Skeletal muscle tissue (tissue), 3 donors: ENCODE measurements at regions not wholly inside any gene's neighbourhood (a gene's known extent, or its start where the extent isn't known, plus 50 kb on each side); places are given as distances from the start of the nearest gene placed in this dataset.

Experiments
- H3K27ac ChIP-seq: one replicate; pipeline ENCODE4 v1.7.0; 2013; ENCODE audit warnings: mild to moderate bottlenecking, low read depth, low read length, inconsistent platforms
- H3K27me3 ChIP-seq, 3 donors: one replicate each; pipeline ENCODE4 v1.7.0; 2013; ENCODE audit warnings: low read length in 3 of 3; ENCODE audit not compliant: control insufficient read depth in 3 of 3, insufficient read depth in 3 of 3
- H3K36me3 ChIP-seq, 3 donors: one replicate each; pipeline ENCODE4 v1.7.0; 2013; ENCODE audit warnings: low read length in 3 of 3; ENCODE audit not compliant: control insufficient read depth in 3 of 3, insufficient read depth in 3 of 3
- H3K4me1 ChIP-seq, 3 donors: one replicate each; pipeline ENCODE4 v1.7.0; 2013; ENCODE audit warnings: low read length in 3 of 3, mild to moderate bottlenecking in 3 of 3; ENCODE audit not compliant: control insufficient read depth in 3 of 3, insufficient read depth in 3 of 3
- H3K4me3 ChIP-seq, 3 donors: one replicate each; pipeline ENCODE4 v1.7.0; 2013; ENCODE audit warnings: low read length in 3 of 3
- H3K9ac ChIP-seq, 3 donors: one replicate each; pipeline ENCODE4 v1.7.0; 2013; ENCODE audit warnings: low read length in 3 of 3, mild to moderate bottlenecking in 3 of 3, moderate library complexity in 2 of 3, low read depth in 1 of 3
- H3K9me3 ChIP-seq, 3 donors: one replicate each; pipeline ENCODE4 v1.7.0; 2013; ENCODE audit warnings: low read length in 3 of 3; ENCODE audit not compliant: control insufficient read depth in 3 of 3
- donor health status: Osteomylitis.

DNA sequence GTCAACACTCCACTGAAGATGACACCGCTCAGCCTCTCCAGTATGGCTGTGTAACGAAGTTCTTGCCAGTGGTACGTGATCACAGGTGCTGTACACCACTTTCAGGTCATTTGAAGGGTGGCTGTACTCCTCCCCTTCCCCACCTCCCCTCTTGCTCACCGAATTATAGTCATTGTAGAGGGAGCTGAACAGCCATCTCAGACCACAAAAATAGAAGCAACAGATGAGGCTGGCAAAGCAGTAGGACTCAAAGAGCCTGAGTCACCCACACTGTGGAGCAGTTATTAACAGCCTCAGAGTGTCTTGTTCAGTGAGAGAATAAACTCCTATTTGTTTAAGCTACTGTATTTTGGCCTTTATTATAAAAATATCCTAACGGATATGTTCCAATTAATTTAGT lies 192.5 kb upstream of the MCHR2 start:
- Histone ChIP-seq H3K27ac (no peak overlapping the region), H3K27me3 (no peaks in the 10 kb centered on the region), H3K4me3 (no peak overlapping the region), H3K4me1 (no peaks in the 10 kb centered on the region), H3K36me3 (no peaks in the 10 kb centered on the region), H3K9me3 (no peaks in the 10 kb centered on the region), H3K9ac (no peak overlapping the region)

DNA sequence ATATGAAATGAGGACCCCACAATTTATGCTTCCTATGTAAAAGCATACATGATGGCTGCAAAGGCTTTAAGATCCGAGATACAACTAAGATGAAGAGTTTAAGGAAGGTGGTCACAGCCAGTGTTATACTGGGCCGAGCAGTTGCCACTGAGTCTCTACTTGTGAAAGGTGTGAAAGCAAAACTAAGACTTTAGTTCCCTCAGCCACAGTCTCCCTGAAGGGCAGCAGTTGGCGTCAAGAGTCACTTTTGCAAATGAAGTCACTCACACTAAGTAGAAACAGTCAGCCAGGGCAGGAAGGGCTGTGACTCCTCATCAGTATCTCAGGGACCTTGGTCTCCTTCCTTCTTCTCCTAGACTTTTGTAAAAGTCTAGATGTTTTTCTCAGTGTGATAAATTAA lies 191.6 kb upstream of the MCHR2 start:
- Histone ChIP-seq H3K4me1 (no peaks in the 10 kb centered on the region), H3K27ac (no peak overlapping the region)

DNA sequence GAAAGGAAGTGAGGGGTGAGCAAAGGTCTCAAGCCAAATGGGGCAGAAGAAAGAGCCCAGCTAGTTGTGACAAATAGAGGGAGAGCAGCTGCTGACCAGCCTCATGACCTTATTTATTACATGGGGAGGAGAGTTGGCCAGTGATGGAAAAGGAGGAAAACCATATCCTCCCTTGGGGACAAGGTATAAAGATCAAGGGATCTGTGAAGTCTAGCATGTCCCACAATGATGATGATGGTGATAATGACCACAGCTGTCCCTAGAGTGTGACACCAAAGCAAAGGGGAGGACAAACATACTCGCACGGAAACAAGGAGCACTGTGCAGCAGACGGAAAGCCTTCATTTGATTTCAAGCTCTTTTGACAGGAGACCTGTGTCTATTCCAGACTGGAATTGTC lies 190.4 kb upstream of the MCHR2 start:
- Histone ChIP-seq H3K9ac (no peak overlapping the region), H3K27ac (no peak overlapping the region), H3K9me3 (no peaks in the 10 kb centered on the region), H3K27me3 (no peaks in the 10 kb centered on the region), H3K36me3 (no peaks in the 10 kb centered on the region), H3K4me1 (no peaks in the 10 kb centered on the region), H3K4me3 (no peak overlapping the region)

More for the DNA sequence above, 191.6 kb upstream of the MCHR2 start:
- no peak overlapping the region for H3K4me3 ChIP-seq
- H3K36me3 ChIP-seq: no peaks in the 10 kb centered on the region
- H3K27me3 ChIP-seq: no peaks in the 10 kb centered on the region
- no peaks in the 10 kb centered on the region for H3K9me3 ChIP-seq
- H3K9ac ChIP-seq: no peak overlapping the region

DNA sequence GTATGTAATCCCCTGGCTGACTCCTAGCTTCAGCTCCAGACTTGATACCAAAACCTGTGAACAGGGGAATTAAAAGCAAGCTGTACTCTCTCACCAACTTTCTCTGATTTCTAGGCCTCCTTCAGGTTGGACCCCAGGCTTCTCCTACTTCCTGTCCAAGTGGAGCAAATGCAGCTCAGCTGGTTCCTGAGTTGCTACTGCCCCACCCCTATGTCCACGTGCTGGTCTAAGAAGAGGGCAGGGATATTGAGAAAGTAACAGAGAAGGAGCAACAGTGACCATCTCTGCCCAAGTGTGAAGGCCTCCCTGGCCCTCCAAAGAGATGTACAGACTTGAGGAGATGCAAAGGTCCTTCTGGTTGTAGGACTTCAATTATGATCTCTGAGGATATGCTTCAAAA lies 188.3 kb upstream of the MCHR2 start:
- no peak overlapping the region for H3K9ac ChIP-seq
- no peaks in the 10 kb centered on the region for H3K27me3 ChIP-seq
- H3K36me3 ChIP-seq: no peaks in the 10 kb centered on the region
- no peaks in the 10 kb centered on the region for H3K9me3 ChIP-seq
- H3K4me1 ChIP-seq: peaks cover 2 to 7% (median 7%) of the 10 kb centered on the region in 3 donors
- H3K27ac ChIP-seq: no peak overlapping the region
- H3K4me3 ChIP-seq: no peak overlapping the region

DNA sequence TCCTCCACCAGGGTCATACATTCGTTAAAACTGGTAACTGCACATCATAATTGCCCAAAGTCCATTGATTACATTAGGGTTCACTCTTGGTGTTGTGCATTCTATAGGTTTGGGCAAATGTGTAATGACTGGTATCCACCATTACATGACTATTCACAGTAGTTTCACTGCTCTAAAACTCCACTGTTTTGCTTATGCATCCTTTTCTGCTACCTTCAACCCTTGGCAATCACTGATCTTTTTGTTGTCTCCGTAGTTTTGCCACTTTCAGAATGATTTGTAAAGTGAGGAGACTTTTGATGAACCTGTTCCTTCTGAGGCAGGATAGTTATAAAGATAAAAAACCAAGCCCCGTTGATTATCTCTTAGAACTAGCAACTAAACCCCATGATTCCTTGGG lies 187.3 kb upstream of the MCHR2 start:
- Histone ChIP-seq H3K27ac (no peak overlapping the region), H3K36me3 (no peaks in the 10 kb centered on the region), H3K4me1 (peaks cover 6 to 14% (median 13%) of the 10 kb centered on the region in 3 donors), H3K9me3 (no peaks in the 10 kb centered on the region), H3K4me3 (no peak overlapping the region), H3K9ac (no peak overlapping the region), H3K27me3 (no peaks in the 10 kb centered on the region)

DNA sequence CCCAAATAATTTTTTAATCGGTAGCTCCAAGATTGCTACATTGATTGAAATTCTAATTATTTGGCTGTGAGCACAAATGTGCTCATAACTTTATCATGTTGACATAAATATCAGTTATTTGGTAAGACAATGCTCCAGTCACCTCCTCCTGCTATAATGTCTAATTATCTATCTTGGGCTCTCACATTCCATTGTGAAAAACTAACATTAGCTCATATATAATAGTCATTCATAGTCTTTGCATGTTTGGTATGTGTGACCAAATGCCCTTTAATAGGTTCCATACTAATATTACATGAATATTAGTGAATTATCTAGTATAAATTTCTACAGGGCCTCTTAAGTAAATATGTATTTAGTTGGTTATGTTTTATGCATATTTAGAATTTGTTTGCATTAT lies 185.6 kb upstream of the MCHR2 start:
- Histone ChIP-seq H3K9ac (no peak overlapping the region), H3K9me3 (no peaks in the 10 kb centered on the region), H3K4me1 (peaks cover 6 to 22% (median 14%) of the 10 kb centered on the region in 3 donors), H3K36me3 (no peaks in the 10 kb centered on the region), H3K27ac (no peak overlapping the region), H3K27me3 (no peaks in the 10 kb centered on the region), H3K4me3 (no peak overlapping the region)

DNA sequence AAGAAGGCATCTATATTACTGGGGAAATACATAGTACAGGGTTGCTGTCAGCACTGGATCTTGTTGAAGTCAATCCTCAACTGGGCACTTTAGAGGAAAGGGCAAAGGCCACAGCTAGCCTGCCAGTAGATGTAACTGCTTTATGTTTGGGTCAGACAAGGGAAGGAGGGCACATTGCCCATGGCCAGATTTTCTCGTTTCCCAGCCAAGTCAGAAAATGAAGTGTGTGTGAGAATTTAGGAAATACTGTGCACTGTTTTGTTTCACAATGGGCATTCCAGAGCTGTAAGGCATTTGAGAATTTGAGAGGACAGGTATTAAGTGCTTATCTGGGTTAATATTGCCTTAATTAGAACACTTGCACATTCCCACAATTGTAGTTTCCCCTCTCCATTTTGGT lies 183.9 kb upstream of the MCHR2 start:
- H3K4me3 ChIP-seq: no peak overlapping the region
- H3K4me1 ChIP-seq: peaks cover 6 to 22% (median 14%) of the 10 kb centered on the region in 3 donors
- no peaks in the 10 kb centered on the region for H3K36me3 ChIP-seq
- H3K27me3 ChIP-seq: no peaks in the 10 kb centered on the region
- H3K9me3 ChIP-seq: no peaks in the 10 kb centered on the region
- no peak overlapping the region for H3K9ac ChIP-seq
- no peak overlapping the region for H3K27ac ChIP-seq

DNA sequence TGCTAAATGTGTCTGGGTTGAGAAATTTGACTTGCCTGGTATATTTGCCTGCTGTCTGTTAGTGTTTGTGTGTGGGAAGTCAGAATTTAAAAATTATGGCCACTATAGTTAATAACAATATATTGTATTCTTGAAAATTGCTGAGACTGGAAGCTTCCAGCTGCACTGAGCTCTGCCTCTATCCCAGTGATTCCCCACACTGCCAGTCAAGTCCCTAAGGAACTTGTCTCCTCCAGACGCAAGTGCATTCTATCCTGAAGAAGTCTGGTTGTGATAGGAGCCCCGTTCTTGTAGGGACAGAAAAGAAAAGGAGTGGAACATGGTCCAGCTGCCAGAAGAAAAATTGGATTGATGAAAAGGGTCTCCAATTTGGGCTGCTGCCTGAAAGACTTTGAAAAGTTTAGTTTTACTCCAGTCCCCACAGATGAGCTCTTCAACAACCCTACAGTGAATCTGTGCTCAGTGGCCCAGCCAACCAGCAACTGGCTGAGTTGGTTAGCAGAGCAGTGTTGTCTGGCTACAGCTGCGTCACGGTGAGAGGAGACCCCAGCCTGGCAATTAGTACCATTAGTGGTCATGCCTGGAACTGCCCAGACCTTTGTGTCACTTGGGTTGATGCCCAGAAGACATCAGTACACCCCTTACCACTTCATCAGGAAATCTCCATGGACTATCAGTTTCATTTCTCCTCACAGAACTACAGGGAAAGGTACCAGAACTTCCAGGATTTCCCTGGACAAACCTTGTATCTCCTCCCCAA lies 183.1 kb upstream of the MCHR2 start:
- Histone ChIP-seq H3K27me3 (no peaks in the 10 kb centered on the region), H3K36me3 (no peaks in the 10 kb centered on the region), H3K9ac (no peak overlapping the region), H3K27ac (no peak overlapping the region), H3K4me1 (peaks cover 6 to 22% (median 14%) of the 10 kb centered on the region in 3 donors), H3K4me3 (no peak overlapping the region), H3K9me3 (no peaks in the 10 kb centered on the region)

DNA sequence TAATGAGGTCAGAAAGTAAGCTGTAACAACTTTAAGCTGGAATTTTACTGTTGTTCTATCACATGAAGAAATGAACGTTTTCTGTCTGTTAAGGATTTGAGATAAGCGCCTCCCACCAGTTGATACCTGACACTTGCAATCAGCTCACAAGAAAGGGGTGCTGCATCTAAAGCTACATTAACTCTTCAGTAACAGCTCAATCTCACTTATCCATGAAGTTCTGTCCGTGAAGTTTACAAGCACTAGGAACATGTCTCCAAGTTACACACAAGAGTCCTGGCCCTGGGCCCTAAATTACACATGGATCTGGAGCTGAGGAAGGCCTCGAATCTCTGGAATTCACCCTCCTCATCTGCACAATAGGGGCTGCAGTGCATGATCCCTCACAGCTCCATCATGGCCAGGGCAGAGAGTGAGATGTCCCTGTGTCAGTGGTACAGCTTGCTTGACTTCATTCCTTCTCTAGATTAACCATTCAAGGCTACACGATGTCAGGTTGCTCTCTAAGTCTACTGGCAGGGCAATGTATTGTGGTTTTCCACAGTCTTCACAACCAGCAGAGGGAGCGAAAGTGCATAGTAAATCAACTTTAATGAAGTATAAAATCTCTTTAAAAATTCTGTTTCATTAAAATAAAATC lies 182.4 kb upstream of the MCHR2 start:
- Histone ChIP-seq H3K36me3 (no peaks in the 10 kb centered on the region), H3K9me3 (no peaks in the 10 kb centered on the region), H3K9ac (no peak overlapping the region), H3K27me3 (no peaks in the 10 kb centered on the region), H3K27ac (no peak overlapping the region), H3K4me1 (peaks cover 6 to 22% (median 14%) of the 10 kb centered on the region in 3 donors), H3K4me3 (no peak overlapping the region)

DNA sequence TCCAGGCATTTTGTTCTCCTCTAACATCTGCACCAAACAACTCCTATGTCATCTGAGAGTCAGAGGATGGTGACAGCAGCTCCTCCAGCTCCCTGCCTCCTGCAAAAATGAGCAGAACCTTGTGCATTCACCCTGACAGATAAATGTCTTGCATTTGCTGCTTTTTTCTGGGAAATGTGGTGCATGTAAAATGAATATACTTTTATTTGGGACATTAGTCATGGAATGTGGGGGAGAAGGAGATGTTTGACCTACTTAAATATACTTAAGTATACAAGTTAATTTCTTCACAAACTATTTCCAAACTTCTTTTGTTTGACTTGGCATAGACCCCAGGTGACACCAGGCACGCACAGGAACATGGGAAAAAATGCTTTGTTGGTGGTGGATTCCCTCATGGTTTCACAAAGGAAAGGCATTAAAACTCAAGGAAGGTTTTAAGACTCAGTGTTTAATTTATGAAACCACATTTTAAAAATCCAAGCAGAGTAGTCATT lies 181.8 kb upstream of the MCHR2 start:
- Histone ChIP-seq H3K36me3 (no peaks in the 10 kb centered on the region), H3K9me3 (no peaks in the 10 kb centered on the region), H3K9ac (no peak overlapping the region), H3K27me3 (no peaks in the 10 kb centered on the region), H3K4me1 (peaks cover 6 to 22% (median 14%) of the 10 kb centered on the region in 3 donors), H3K4me3 (no peak overlapping the region), H3K27ac (no peak overlapping the region)
